ENCODE measurements at regions not wholly inside any gene's neighbourhood (a gene's known extent, or its start where the extent isn't known, plus 50 kb on each side); places are given as distances from the start of the nearest gene placed in this dataset.
"Not testable (repeated sequence)": the region's sequence is repeated elsewhere in the genome, so short reads cannot be mapped to it uniquely, and the experiment has no call there.

- not testable (repeated sequence) for DNase-seq (ENCODE audit: low read depth)
Observed at GRCh38 chr1:116298213-116298579, 74.8 kb upstream of the ATP1A1 start.

- no peak for DNase-seq (ENCODE audit: low read depth)
Observed at GRCh38 chr1:116298746-116299145, 74.3 kb upstream of the ATP1A1 start.

- DNase-seq (ENCODE audit: low read depth), result no peak
Observed at GRCh38 chr1:116299248-116299647, 73.8 kb upstream of the ATP1A1 start.

- no peak for DNase-seq (ENCODE audit: low read depth)
Observed at GRCh38 chr1:116302281-116302680, 70.8 kb upstream of the ATP1A1 start.

- no peak for DNase-seq (ENCODE audit: low read depth)
Observed at GRCh38 chr1:116306102-116306501, 66.9 kb upstream of the ATP1A1 start.

- DNase-seq (ENCODE audit: low read depth), result no peak
Observed at GRCh38 chr1:116306840-116307442, 66.1 kb upstream of the ATP1A1 start.

GRCh38 chr1:116308276-116308675 lies 64.8 kb upstream of the ATP1A1 start:
- DNase-seq (ENCODE audit: low read depth), result no peak

- no peak for DNase-seq (ENCODE audit: low read depth)
Observed at GRCh38 chr1:116309090-116309870, 63.8 kb upstream of the ATP1A1 start.

- DNase-seq (ENCODE audit: low read depth), result no peak
Observed at GRCh38 chr1:116310180-116310579, 62.9 kb upstream of the ATP1A1 start.

GRCh38 chr1:116311193-116311592 lies 61.9 kb upstream of the ATP1A1 start:
- DNase-seq (ENCODE audit: low read depth), result no peak

- no peak for DNase-seq (ENCODE audit: low read depth)
Observed at GRCh38 chr1:116311756-116312680, 61.0 kb upstream of the ATP1A1 start.

GRCh38 chr1:116312681-116313069 lies 60.4 kb upstream of the ATP1A1 start:
- DNase-seq (ENCODE audit: low read depth), result no peak

- no peak for DNase-seq (ENCODE audit: low read depth)
Observed at GRCh38 chr1:116313776-116314175, 59.3 kb upstream of the ATP1A1 start.

GRCh38 chr1:116314305-116314919 lies 58.6 kb upstream of the ATP1A1 start:
- no peak for DNase-seq (ENCODE audit: low read depth)

GRCh38 chr1:116316373-116316772 lies 56.7 kb upstream of the ATP1A1 start:
- DNase-seq (ENCODE audit: low read depth), result no peak

GRCh38 chr1:116318897-116319296 lies 54.1 kb upstream of the ATP1A1 start:
- no peak for DNase-seq (ENCODE audit: low read depth)

- no peak for DNase-seq (ENCODE audit: low read depth)
Observed at GRCh38 chr1:116320874-116321273, 52.2 kb upstream of the ATP1A1 start.

GRCh38 chr1:116321766-116322175 lies 51.3 kb upstream of the ATP1A1 start:
- DNase-seq (ENCODE audit: low read depth), result no peak

GRCh38 chr1:116322752-116323405 lies 50.2 kb upstream of the ATP1A1 start:
- no peak for DNase-seq (ENCODE audit: low read depth)
